BE2C (cell line): ENCODE measurements at regions not wholly inside any gene's neighbourhood (a gene's known extent, or its start where the extent isn't known, plus 50 kb on each side); places are given as distances from the start of the nearest gene placed in this dataset.
A peak's percentile ranks its signal among the peaks of the same experiment; 100 is the strongest.

ENCODE experiments used
- DNase-seq: peaks from one replicate; pipeline ENCODE4 v3.0.0-alpha.2; 2020
- H3K27me3 ChIP-seq: fragments of 250-450 bp; sonication (Bioruptor Pico); 2 replicates; pipeline ENCODE4 v1.5.1; 2020; ENCODE audit warnings: mild to moderate bottlenecking
- H3K36me3 ChIP-seq: fragments of 250-450 bp; sonication (Bioruptor Pico); 2 replicates; pipeline ENCODE4 v1.5.1; 2020; ENCODE audit warnings: mild to moderate bottlenecking
- H3K4me1 ChIP-seq: fragments of 250-450 bp; sonication (Bioruptor Pico); 2 replicates; pipeline ENCODE4 v1.5.1; 2020
- H3K4me3 ChIP-seq: 2 replicates; pipeline ENCODE4 v1.5.1; 2011; ENCODE audit warnings: low read depth, low read length
- H3K9me3 ChIP-seq: fragments of 250-450 bp; sonication (Bioruptor Pico); 2 replicates; pipeline ENCODE4 v1.5.1; 2020
- TF ChIP-seq, protein P1 (sequence below): IDR thresholded peaks from 2 replicates; pipeline ENCODE4 v1.5.1; 2012; ENCODE audit warnings: mild to moderate bottlenecking, low read depth, low read length

DNA sequence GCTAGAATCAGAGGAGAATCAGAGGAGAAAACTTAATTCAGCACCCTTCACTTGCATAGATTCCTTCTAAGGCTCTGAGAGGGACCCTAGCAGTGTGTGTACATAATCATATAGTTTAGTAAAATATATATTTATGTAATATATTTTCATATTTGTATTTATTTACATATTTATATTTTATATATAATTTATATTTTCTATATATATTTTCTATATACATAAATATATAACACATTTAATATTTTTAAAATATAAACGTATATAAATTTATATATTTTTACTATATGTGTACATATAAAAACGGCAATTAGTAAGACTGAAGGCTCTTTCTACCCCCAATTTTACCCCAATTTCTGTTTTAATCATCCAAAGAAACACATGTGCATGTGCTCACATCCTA lies 80.3 kb downstream of the NXPE2 start:
- TF ChIP-seq, protein P1, sequence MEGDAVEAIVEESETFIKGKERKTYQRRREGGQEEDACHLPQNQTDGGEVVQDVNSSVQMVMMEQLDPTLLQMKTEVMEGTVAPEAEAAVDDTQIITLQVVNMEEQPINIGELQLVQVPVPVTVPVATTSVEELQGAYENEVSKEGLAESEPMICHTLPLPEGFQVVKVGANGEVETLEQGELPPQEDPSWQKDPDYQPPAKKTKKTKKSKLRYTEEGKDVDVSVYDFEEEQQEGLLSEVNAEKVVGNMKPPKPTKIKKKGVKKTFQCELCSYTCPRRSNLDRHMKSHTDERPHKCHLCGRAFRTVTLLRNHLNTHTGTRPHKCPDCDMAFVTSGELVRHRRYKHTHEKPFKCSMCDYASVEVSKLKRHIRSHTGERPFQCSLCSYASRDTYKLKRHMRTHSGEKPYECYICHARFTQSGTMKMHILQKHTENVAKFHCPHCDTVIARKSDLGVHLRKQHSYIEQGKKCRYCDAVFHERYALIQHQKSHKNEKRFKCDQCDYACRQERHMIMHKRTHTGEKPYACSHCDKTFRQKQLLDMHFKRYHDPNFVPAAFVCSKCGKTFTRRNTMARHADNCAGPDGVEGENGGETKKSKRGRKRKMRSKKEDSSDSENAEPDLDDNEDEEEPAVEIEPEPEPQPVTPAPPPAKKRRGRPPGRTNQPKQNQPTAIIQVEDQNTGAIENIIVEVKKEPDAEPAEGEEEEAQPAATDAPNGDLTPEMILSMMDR: no peak
- H3K36me3 ChIP-seq: no peaks in the 10 kb centered on the region

DNA sequence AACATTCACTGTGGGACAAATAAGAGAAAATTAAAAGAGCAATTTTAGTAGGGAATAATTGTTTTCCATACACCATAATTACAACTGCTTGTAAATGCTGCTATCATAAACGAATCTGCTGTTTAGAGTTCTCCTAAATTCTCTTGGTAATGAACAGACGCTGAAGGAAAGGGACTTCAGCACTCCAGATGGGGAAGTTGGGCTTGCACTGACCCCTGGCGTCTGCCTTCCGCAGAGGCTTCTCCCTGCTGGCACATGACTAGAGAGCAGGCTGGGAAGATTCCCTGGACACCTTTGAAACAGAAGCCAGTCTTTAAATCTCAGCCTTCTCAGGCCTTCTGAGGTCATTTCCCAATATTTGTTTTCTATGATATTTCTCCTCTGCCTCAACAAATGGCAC lies 84.1 kb downstream of the NXPE2 start:
- Histone ChIP-seq H3K9me3 (no peaks in the 10 kb centered on the region), H3K27me3 (peaks cover 4% of the 10 kb centered on the region; the same call in 1 of the 2 replicates), H3K4me3 (no peak overlapping the region), H3K36me3 (no peaks in the 10 kb centered on the region), H3K4me1 (no peaks in the 10 kb centered on the region)
- TF ChIP-seq, protein P1: peak; percentile 97
- DNase-seq: peak; percentile 76

More for the DNA sequence above, 80.3 kb downstream of the NXPE2 start:
- no peak overlapping the region for H3K4me3 ChIP-seq
- no peak for DNase-seq
- H3K9me3 ChIP-seq: no peaks in the 10 kb centered on the region
- H3K27me3 ChIP-seq: no peaks in the 10 kb centered on the region; the same call in 1 of the 2 replicates
- no peaks in the 10 kb centered on the region for H3K4me1 ChIP-seq

DNA sequence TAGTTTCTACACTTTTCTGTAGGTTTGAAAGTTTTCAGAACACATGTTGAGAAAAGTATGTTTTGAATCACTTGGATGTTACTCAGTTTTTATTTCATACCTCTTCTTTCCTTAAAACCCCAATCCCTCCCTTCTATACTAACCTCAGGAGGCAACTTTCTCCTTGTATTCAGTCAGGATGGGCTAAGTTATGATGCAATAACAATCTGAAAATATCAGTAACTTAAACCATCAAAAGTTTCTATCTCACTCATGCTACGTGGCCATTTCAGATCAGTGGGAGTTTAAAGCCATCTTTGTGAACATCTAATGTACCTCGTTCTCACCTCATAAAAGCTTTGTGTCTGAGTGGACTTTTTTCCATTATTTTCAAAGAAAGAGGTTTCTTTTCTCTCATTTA lies 86.2 kb downstream of the NXPE2 start:
- Histone ChIP-seq H3K36me3 (no peaks in the 10 kb centered on the region), H3K9me3 (no peaks in the 10 kb centered on the region), H3K27me3 (peaks cover 4% of the 10 kb centered on the region; the same call in 1 of the 2 replicates), H3K4me3 (no peak overlapping the region), H3K4me1 (no peaks in the 10 kb centered on the region)
- TF ChIP-seq, protein P1: no peak
- no peak for DNase-seq

DNA sequence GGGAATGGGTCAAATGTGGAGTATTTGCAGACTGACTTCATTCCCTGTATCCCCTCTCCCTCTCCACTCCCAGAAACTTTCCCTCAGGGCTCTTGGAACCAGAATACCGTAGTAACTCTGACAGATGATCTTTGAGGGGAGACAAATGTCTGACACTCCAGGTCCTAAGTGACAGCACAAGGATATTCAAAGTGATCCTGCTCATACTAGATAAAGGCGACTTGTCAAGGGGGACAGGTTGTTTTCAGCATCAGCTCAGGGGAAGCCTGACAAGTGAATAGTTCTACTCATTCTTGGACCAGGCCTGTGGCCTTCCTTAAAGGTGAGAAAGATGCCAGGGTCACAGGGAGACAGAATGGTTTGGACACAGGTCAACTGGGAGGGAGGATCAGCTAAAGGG lies 92.8 kb downstream of the NXPE2 start:
- no peak for DNase-seq
- Histone ChIP-seq H3K4me3 (no peak overlapping the region), H3K9me3 (no peaks in the 10 kb centered on the region), H3K36me3 (no peaks in the 10 kb centered on the region), H3K27me3 (no peaks in the 10 kb centered on the region; the same call in 1 of the 2 replicates), H3K4me1 (peaks cover 11% of the 10 kb centered on the region)
- TF ChIP-seq, protein P1: no peak

DNA sequence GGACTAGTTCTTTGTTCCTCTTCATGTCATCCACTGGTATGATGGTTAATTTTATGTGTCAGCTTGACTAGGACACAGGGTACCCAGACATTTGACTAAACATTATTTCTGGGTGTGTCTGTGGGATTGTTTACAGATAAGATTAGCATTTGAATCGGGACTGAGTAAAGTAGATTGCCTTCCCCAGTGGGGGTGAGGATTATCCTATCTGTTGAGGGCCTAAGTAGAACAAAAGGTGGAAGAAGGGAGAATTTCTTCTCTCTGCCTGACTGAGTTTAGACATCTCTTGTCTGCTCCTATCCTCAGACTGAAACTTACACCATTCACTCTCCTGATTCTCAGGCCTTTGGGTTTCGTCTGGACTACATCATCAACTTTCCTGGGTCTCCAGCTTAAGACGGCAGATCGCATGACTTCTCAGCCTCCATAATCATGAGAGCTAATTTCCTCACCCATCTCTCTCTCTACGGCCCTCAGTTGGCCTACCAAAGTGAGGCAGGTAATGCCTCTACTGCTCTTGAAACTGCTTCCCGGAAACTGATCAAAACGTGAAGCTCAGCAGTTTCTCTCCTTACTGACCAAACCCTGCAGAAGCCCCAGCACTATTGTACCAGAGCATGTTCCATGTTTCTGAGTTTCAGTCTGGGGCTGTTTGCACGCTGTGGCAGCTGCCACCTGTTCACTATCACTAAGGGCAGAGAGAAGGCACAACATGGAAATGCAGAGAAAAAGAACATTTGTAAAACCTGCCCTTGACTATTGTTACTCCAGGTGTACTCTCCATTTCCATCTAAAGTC lies 95.4 kb downstream of the NXPE2 start:
- no peaks in the 10 kb centered on the region for H3K27me3 ChIP-seq
- no peaks in the 10 kb centered on the region for H3K36me3 ChIP-seq
- H3K4me1 ChIP-seq: peaks cover 12% of the 10 kb centered on the region
- no peak overlapping the region for H3K4me3 ChIP-seq
- no peaks in the 10 kb centered on the region for H3K9me3 ChIP-seq
- TF ChIP-seq, protein P1: no peak
- DNase-seq: no peak
